GM21360 (cell line): ENCODE measurements at regions not wholly inside any gene's neighbourhood (a gene's known extent, or its start where the extent isn't known, plus 50 kb on each side); places are given as distances from the start of the nearest gene placed in this dataset.

Experiments
- ATAC-seq: cut with Tn5 transposase; IDR thresholded peaks from one replicate; pipeline ENCODE4 v1.9.1; 2021; ENCODE audit warnings: mild to moderate bottlenecking, moderate library complexity; ENCODE audit not compliant: unreplicated experiment

GRCh38 chr18:41482501-41482900, 472.5 kb upstream of the PIK3C3 start:
- no peak for ATAC-seq

- no peak for ATAC-seq
These were observed 488.4 kb upstream of the PIK3C3 start for GRCh38 chr18:41466436-41467160.

- no peak for ATAC-seq
These were observed 489.6 kb upstream of the PIK3C3 start for GRCh38 chr18:41465386-41465785.

- ATAC-seq, result no peak
These were observed 490.8 kb upstream of the PIK3C3 start for GRCh38 chr18:41464278-41464677.

GRCh38 chr18:41462946-41463345, 492.1 kb upstream of the PIK3C3 start:
- ATAC-seq, result no peak

- ATAC-seq, result no peak
These were observed 493.9 kb upstream of the PIK3C3 start for GRCh38 chr18:41461114-41461513.

DNA sequence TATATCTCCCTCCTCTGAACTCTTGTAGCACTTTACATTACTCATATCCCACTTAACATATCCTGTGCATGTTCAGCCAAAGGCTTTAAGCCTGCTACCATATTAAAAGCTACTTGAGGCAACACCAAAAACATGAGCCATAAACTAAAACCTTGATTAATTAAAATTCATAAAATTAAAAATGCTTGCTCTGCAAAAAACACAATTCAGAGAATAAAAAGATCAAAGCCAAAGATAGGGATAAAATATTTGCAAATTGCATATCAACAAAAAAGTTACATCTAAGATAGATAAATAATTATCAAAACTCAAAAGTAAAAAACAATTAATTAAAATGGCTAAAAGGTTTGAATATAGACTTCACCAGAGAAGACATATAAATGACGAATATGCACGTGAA, 495.4 kb upstream of the PIK3C3 start:
- no peak for ATAC-seq

- ATAC-seq, result no peak
These were observed 496.7 kb upstream of the PIK3C3 start for GRCh38 chr18:41458376-41458775.

- ATAC-seq, result no peak
These were observed 497.2 kb upstream of the PIK3C3 start for GRCh38 chr18:41457765-41458326.

DNA sequence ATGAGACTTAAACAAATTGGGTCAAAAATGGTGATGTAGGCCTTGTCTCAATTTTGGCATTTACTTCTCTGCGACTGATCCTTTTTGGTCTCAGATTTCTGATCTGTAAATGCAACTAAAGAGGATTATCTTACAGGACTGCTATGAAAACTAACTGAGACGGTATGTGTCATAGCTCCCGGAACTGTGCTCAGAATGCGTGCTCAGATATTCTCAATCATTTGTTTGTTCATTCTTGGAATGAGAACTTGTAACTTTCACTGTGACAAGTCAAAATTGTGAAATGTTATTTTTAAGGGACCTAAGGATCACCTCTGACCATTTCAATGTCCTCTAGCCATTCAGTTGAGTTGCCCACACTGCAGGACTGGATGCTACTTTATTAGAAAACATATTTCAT, 498.2 kb upstream of the PIK3C3 start:
- ATAC-seq, result no peak

DNA sequence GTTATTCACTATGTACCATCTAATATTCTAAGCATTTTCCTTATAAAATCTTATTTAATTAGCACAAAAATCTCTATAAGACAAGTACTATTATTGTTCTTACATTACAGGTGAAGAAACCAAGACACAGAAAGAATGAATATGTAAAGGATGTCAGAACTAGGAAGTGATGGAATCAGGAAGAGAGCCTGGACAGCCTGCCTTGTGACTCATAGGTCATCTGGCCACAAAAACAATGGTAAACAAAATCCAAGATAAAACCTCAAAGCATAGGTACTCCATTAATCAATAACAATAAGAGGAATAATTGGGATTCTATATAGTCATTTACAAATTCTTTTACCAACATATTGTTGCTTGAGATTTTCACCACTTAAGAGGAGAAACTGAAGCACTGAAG, 505.4 kb upstream of the PIK3C3 start:
- no peak for ATAC-seq

DNA sequence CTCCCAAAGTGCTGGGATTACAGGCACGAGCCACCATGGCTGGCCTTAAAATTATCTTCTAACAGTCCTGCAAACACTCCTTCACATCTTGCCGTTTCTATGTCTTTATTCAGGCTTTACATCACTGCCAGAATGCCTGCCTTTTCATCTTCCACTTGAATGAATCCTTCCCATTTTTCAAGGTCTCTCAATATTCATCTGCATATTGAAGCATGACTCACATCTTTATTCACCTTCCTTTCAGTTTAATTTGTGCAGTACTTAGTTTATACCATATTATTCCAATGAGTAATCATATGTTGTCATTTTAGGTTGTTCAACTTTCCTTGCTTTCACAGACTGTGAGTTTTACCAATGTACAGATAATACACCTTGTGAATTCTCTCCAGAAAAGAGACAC, 510.1 kb upstream of the PIK3C3 start:
- ATAC-seq, result no peak

- ATAC-seq, result no peak
These were observed 518.3 kb upstream of the PIK3C3 start for GRCh38 chr18:41436772-41437171.

DNA sequence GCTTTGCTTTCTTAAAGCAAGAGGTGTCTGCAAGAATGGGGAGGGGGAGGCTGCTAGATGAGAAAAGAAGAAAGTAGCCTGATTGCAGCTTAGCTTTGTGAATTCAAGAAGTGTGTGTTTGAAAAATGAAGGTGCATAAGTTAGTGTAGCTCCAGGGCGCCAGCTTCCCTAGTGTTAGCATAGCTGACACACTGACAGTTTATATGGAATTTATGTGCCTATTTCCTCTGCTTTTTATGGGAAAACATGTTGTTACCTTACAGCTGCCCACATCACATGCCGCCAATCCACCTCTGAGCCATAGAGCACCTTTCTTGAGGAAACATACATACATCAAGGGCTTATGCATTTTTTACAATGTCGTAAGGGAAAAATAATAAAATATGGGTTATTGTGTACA, 536.4 kb upstream of the PIK3C3 start:
- ATAC-seq, result no peak

DNA sequence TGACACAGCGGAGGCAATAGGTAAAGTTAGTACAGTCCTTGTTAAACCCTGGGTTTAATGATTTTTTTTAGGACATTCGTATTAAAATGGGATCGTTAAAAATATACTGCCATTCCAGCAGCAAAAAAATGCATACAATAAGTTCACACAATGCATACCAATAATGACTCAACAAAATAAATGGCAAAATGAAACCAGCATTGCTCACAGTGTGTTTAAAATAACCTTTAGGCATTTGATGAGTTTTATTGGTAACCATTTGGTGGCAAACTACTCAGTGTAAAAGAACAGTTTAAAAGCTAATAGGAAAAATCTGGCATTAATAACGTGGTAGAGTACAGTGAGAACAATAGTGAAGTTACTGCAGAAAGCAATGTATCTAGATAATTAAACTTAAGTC, 539.0 kb upstream of the PIK3C3 start:
- ATAC-seq, result no peak

GRCh38 chr18:41410006-41410405, 545.0 kb upstream of the PIK3C3 start:
- ATAC-seq, result no peak

DNA sequence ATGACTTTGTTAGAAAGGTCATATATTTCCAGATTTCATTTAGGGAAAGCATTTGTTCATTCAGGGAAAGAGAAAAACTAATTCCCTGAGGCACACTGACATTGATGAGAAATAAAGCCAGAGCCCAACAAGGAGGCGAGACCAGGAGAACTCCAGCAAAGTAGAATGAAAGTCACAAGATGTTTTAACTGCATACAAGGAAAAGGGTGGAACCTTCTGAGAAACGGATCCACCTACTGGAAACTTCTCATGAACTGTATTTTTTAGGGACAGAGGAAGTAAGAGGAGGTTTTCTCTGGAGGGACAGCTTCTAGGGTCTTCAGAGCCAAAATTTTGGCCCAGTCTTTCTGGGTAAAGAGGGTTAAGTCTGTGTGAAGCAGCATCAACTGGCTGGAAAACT, 548.2 kb upstream of the PIK3C3 start:
- ATAC-seq, result no peak

DNA sequence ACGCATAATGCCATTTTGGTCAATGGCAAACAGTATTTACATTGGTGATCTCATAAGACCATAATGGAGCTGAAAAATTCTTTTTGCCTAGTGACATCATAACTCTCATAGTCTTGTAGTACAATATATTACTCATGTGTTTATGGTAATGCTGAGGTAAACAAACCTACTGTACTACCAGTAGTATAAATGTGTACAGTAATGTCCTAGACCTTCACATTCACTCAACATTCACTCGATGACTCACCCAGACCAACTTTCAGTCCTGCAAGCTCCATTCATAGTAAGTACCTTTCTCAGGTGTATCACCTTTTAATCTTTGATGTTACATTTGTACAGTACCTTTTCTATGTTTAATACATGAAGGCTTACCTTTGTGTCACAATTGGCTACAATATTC, 558.2 kb upstream of the PIK3C3 start:
- ATAC-seq, result no peak

DNA sequence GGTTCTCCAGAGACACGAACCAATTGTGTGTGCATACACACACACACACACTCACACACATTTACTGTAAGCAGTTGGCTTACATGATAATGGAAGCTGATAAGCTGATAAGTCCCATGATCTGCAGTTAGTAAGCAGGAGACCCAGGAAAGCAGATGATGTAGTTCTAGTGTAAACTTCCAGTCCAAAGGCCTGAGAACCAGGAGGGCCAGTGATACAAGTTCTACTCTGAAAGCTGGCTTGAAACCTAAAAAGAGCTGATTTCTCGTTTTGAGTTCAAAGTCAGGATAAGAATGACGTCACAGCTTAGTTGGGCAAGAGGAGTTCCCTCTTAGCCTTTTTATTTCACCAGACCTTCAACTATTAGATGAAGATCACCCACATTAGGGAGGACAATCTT, 558.8 kb upstream of the PIK3C3 start:
- ATAC-seq, result no peak

DNA sequence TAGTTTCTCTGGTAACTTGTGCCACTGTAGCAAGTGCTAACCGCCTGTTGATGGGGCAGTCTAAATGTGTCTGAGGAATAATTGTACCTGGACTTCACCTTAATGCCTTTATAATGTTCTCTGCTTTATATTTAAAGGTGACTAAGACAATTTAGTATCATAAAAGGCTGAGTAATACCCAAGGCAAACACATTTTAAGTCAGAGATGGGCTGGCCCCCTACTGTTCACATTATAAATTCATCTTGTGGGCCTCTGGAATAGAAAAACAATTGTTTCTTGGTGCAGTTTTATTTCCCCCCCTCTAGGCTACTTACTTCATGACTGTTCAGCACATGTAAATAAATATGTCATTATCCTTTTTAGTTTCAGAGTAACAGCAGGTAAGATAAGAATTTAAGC, 559.3 kb upstream of the PIK3C3 start:
- ATAC-seq, result no peak

- peak; percentile 51 for ATAC-seq
These were observed 563.1 kb upstream of the PIK3C3 start for GRCh38 chr18:41391616-41392595.

GRCh38 chr18:41390309-41390708, 564.7 kb upstream of the PIK3C3 start:
- ATAC-seq, result peak; percentile 64
